HG03060 (cell line): ENCODE measurements at regions not wholly inside any gene's neighbourhood (a gene's known extent, or its start where the extent isn't known, plus 50 kb on each side); places are given as distances from the start of the nearest gene placed in this dataset.

Experiments used
- ATAC-seq: cut with Tn5 transposase; IDR thresholded peaks from one replicate; pipeline ENCODE4 v1.9.1; 2021; ENCODE audit warnings: low read depth, moderate number of reproducible peaks; ENCODE audit not compliant: unreplicated experiment

DNA sequence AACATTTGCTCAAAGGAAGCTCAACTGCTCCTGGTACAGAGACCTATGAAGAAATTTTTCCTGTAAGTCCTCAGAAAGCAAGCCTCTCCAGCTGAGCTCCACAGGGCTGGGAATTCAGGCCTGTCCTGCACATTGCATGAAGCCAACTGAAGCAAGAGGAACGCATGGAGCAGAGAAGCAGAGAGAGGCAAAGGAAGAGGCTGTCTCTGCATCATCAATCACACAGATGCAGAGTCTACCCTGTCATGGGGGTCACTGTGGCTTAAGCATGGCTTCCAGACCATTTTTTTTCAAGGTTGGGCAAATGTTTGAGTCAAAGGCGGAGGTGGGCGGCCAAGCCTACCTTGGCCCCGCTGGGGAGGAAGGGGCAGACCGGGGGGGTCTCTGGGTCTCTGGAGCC, 110.3 kb upstream of the MSX1 start:
- ATAC-seq = no peak

DNA sequence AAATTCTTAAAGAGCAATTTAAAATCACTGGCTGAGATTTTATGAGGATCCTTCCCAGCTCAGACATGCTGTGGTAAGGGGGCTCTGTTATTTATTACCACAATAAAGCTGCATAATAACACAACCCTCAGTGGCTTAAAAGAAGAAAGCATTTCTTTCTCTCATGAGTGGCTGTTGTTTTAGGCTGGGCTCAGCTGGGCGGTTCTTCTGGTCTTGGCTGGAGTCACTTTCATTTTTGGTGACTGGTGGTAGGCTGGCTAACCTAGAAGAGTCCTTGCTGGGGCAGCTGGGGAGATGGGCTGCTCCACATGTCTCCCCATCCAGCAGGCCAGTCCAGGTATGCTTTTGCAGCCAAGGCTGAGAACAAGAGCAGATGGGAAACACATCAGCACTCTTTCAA, 113.0 kb upstream of the MSX1 start:
- no peak for ATAC-seq

DNA sequence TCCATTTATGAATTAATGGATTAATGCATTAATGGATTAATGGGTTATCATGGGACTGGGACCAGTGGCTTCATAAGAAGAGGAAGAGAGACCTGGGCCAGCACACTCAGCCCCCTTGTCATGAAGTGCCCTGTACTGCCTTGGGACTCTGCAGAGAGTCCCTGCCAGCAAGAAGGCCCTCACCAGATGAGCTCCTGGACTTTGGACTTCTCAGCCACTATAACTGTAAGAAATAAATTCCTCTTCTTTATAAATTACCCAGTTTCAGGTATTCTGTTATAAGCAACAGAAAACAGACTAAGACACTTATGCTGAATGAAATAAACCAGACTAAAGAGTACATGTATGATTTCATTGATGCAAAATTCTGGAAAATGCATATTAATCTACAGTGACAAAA, 119.4 kb upstream of the MSX1 start:
- ATAC-seq = no peak

DNA sequence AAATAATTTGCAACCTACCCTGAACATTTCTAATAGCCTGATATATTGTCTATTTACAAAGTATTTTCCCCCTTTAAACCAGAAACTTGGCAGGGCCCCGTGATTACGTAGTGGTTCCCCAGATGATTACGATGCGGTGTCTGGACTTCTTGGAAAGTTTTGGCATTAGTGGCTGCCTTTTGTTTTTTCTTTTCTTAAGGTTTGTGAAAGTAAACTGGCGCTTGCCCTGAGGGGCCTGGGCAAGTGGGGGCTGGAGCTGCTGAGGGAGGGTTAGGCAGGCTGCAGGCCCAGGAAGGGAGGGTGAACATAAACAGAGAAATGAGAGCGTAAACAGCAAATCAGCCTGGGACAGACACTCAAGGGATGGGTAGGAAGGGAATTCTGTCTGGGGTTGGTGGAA, 123.6 kb upstream of the MSX1 start:
- no peak for ATAC-seq

DNA sequence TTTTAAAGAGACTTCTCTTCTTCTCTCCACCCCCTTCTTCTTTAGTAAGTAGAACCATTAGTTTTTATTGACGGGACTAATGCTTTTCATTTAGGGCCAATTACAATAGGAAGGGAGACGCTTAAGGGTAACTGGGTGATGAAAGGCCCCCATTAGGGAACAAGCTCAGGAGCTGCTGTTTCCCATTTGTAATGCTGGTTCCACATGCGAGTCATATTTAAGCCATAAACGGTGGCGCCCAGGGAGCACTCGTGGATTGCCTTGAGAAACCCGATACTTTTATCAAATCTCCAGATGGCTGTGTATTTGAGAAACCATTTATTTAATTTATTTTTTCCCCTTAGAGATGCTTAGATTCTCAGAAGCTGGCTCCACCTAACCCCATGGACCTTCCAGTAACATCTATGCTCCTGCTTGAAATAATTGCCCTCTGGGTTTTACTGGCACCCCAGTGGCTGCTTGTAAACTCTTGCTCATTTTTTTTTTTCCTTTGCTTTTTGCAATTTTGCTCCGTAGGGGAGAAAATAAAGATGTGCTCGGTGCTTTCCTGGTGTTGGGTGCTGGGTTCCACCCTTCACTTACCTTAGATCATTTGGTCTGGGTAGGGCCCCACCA, 124.2 kb upstream of the MSX1 start:
- ATAC-seq = no peak

DNA sequence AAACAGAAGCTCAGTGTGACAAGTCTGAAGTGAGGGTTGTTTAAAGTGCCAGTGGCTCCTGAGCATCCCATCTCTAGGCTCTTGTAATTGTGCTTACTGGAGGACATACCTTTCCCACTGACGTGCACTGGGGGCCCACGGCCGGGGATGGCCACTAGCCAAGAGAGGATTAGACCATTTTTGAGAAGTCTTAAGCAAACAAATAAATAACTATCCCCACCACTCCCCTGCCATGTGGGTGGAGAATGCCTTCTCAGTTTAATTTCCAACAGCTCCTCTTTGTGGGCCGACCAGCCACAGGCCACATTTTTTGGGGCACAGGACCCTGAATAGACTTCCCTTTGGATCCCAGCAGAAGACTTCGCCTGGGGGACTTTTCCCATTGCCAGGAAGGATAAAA, 125.0 kb upstream of the MSX1 start:
- no peak for ATAC-seq

DNA sequence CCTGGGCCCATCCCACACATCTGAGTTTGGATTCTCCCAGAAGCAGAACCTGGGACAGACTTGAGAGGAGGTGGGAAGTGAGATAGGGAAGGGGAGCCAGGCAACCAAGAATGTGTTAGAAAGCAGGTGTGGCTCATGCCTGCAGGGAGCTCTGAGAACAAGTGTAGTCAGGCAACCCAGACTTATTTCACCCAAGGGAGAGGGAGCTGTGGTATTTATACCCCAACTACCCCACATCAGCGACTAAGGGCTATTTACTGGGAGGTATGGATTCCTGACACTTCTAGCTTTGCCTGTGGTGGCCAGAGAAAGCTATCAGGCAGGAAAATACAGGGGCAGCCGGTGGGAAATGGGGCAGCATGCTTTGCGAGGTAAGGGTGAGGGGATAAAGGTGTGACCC, 125.8 kb upstream of the MSX1 start:
- ATAC-seq = no peak

DNA sequence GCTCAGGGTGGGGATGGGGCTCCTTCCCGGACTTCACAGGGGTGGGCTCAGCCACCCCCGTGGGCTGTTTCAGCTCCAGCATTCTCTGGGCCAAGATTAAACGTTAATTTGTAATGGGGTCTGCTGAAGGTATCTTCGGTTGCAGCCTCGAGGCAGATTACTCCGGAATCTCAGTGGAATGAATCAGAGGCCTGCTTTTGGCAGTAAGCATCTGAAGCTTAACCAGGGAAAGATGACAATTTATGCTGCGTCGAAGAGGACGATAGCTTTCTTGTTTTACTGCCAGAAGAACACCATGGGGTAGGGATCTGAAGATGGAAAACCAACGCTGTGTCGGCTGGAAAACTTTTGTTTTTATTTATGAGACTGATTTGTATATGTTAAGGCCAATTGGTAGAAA, 129.2 kb upstream of the MSX1 start:
- no peak for ATAC-seq

DNA sequence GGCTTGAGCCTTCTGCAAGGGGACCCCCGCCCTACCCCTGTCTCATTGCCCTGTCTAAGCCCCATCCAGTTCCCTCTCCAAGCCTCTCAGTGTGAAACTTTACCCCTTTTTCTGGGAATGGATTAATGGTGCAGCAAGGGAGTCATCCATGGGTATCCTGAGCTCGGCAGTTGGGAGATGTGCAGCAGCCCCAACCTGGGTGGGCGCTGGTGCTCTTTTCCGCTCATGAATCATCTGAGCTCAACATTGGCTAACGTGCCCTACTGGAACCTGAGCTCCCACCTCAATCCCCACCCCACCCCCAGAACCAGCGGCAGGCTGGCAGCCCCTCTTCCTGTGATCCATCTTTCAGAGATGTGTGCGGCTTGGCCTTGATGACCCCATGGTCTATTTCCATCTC, 130.3 kb upstream of the MSX1 start:
- no peak for ATAC-seq

DNA sequence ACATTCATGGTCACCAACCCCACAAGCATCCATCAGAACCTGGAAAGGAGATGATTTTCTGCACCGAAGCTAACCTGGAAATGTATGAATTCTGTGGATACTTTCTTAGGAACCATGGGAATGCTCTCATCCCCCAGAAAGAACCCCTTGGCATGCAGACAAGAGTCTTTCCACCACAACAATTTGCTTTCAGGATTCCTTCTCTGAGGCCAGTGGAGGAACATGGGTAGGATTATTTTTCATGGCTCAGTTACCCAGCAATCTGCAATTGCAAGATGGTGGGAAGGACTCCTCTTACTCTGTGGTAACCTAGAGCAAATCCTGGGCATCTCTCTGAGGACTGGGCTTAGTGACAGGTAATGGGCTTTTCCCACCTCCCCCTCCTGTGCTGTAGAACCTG, 131.9 kb upstream of the MSX1 start:
- no peak for ATAC-seq

DNA sequence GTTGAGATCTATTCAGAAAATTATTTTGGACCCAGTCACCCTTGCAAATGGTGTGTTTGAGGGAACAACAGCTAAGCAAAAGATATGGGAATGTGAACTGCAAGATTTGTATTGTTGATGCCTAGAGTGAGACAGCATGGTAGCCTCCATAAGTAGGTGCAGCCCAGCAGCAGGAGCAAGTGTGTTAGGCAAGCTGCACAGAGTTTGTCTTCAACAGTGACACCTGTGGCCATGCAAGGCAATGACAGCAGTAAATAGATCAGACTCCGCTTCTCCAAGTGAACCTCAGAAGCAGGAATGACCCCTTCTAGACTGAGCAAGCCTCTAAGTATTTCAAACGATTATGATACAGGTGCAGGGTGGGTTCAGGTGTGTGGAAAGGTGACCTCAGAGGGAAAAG, 133.4 kb upstream of the MSX1 start:
- ATAC-seq = no peak

DNA sequence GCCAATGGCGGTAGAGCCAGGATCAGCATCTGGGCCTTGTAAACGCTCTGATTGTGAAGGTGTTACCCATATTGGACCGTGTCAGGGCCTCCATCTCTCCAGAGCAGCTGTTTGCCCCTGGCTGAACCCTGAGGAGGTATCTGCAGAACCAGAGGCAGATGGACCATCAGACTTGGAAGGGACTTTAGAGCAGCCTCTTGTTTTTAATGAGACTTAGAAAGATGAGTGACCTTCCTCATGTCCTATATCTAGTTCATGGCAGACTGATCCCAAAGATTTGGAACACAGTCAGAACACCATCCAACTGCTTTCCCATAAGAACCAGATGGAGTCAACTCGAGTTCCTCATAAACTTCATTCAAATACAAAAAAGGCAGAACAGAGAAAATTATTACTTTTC, 135.1 kb upstream of the MSX1 start:
- no peak for ATAC-seq

DNA sequence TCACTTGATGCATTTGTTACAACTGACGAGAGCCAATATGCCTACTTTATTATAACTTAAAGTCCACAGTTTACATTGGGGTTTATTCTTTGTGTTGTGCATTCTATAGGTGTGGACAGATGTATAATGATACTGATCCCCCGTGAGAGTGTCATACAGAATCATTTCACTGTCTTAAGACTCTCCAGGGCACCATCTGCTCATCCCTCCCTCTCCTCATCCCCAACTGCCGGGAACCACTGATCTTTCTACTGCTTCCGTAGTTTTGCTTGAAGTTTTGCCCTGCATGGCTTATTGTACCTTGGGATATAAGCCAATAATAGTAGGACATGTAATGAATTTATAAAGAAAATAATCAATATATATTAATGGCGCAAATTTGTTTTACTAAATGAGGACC, 137.8 kb upstream of the MSX1 start:
- no peak for ATAC-seq

DNA sequence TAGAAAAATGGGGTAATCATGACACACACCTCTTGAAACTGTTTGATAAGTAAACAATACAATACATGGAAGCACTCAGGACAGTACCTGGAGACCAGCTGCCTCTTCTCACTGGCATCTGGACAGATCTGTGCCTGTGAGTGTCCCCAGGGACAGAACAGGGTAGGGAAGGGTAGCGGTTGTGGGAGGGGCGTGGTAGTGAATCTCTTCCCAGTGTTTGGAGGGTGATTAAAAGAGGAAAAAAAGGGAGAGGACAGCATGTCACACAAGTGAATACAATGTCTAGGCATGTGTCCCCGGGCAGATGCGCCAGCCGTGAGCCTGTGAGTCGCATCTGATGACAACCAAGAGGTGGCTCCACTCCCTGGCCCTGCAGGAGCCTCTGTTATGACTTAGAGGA, 138.8 kb upstream of the MSX1 start:
- no peak for ATAC-seq

DNA sequence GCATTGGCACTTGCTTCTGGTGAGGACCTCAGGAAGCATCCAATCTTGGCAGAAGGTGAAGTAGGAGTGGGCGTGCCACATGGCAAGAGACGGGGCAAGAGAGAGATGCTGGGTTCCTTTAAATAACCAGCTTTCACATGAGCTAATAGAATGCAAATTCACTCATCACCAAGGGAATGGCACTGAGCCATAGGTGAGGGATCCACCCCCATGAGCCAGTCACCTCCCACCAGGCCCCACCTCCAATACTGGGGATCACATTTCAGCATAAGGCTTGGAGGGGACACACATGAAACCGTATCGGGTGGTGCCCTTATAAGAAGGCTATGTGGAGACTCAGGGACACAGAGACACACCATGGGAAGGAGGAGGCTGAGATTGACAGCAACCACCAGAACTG, 140.0 kb upstream of the MSX1 start:
- ATAC-seq = no peak

DNA sequence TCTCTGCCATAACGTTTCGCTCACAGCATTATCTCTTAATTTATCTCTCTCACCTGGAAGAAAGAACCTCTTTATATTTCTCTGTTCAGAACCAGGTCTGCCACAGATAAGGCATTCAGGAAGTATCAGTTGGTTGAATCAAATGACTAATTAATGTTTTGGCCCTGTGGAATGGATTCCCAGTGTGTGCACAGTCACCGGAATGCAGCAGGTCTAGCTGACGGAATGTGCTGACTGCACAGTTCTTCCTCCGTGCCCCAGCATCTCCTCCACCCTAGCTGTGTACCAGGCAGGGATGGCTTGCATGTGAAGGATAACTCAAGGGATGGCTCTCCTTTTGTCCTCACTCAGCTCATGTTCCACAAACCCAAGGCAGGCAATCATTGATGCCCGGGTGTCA, 141.8 kb upstream of the MSX1 start:
- ATAC-seq = no peak

DNA sequence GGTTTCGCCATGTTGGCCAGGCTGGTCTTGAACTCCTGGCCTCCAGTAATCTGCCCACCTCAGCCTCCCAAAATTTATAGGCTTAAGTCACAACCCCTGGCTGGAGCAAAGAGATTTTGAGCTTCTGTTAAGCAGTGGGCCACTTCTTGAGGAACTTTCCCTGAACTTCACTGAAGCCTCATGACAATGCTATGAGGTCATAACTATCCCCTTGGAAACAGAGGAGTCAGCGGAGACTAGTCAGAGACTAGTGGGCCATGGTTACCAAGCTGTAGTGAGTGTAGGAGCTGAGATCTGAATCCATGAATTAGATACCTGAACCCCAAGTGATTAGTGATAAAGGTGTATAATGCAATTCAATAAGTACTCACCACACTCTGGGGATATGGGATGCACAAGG, 145.1 kb upstream of the MSX1 start:
- ATAC-seq = no peak

DNA sequence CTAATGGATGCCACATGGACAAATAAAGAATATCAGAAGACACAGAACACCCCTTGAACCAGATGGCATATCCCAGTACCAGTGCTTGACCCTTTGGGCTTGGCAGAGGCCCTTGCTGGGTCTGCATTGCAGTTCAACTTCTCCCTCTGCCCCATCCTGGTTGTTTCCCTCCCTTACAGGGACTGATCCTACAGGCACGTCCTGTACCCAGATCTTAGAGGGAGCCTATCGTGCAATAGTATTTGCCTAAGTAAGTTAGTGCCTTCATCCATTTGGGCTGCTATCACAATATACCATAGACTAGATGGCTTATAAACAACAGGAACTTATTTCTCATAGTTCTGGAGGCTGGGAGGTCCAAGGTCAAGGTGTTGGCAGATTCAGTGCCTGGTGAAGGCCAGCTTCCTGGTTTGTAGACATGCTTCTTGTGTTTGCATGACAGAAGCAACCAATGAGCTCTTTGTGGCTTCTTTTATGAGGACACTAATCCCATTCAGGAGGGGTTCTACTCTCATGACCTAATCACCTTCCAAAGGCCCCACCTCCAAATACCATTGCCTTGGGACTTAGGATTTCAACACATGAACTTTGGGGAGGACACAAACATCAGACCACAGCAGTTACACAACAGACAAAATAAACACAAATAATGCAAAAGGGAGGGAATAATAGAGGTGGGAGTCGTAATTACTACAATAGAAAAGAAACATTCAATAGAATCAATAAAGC, 146.5 kb upstream of the MSX1 start:
- no peak for ATAC-seq

DNA sequence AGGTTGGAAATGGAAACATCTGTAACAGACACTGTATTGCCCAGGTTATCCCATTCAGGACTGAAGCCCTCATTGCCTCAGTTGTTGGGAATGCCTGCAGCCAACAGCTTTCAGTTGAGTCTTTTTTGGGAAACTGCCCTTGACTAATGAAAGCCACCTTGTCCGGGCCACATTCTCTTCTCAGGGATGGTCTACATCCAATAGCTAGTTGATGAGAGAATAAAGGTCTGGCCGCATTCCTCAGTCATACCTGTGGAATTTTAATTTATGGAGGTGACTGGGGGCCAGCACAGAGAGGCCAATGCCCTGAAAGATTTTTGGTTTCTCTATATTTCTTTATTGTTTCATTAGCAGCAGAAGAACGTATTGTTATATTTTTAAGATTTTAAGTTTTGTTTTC, 147.6 kb upstream of the MSX1 start:
- no peak for ATAC-seq

DNA sequence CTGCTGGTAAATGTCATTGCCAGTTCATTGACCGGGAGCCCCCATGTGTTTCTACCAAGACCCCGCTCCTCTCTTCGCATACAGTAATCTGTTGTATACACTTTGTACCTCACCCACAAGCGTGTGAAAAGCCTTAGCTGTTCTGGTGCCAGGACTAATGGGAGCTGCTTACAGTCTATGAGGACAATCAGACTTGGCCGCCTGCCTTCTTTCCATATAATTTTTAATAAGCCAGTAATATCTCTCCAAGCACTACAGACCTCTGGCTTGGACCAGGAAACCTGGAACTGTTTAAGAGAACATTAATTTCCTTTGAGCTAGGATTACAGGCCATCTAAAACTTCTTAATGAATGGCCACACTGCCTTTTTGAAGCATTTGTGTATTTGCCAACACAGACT, 149.7 kb upstream of the MSX1 start:
- ATAC-seq = no peak

DNA sequence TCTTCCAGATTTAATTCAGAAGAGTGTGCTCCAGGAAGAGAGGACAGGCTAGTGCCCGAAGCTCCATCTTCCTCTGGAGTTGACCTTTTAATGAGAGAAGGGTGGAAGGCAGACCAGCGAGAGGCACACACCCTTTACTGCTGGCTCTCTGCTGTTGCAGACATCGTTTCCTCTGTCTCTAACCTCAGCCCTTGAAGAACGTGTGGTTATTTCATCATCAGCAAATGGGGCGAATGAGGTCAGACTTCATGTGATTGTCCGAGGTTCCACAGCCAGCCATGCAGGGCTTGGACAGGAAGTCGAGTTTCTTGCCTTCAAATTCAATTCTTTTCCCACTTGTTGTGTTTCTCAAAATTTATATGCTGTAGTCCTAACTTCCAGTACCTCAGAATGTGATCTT, 155.2 kb upstream of the MSX1 start:
- ATAC-seq = no peak

DNA sequence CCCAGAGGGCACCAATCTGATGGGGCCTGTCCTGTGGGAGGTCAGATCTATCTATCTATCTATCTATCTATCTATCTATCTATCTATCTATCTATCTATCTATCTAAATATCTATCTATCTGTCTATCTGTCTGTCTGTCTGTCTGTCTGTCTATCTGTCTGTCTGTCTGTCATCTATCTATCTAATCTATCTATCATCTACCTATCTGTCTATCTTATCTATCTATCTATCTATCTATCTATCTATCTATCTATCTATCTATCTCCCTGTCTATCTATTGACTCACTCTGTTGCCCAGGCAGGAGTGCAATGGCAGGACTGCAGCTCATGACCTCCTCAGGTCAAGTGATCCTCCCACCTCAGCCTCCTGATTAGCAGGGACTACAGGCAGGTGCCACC, 155.7 kb upstream of the STX18 start:
- ATAC-seq = no peak

DNA sequence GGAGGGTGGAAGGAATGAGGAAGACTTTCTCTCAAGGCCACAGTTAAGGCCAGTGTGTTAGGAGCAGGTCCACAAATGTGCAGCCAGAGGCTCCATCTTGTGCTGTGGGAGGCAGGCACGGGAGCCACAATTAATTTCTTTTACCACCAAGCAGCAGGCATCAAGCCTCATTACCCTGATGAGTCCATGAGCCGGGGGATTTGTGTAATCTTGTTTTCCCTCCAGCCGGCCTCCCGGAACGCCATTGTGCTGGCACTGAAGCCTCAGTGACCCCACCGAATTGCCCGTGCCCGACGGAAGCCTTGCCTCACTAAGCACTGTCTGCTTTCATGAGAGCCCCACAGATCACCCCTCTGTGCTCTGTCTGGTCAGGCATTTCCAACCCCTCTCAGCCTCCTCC, 154.7 kb upstream of the STX18 start:
- ATAC-seq = no peak
